A673 (cell line): ENCODE measurements at regions not wholly inside any gene's neighbourhood (a gene's known extent, or its start where the extent isn't known, plus 50 kb on each side); places are given as distances from the start of the nearest gene placed in this dataset.

Experiments used
- BruUV-seq: library from RNA; stranded (reverse); fragments of 400-500 nt; replicated peaks from 2 replicates; lab custom pipeline; 2021; lab: Mats Ljungman, UMichigan
- CTCF ChIA-PET: fragments of 300-600 bp; sonication (Branson Sonifier 250); formaldehyde crosslinking; loops from one replicate; lab custom pipeline; 2022; ENCODE audit warnings: antibody characterized with exemption; lab: Charles Lee
- POLR2A ChIA-PET: fragments of 300-600 bp; sonication (Branson Sonifier 250); formaldehyde crosslinking; loops from one replicate; lab custom pipeline; 2022; ENCODE audit warnings: antibody characterized with exemption; ENCODE audit not compliant: low non-redundant PET; lab: Charles Lee
- DNase-seq: peaks from one replicate; pipeline ENCODE4 v3.0.0-alpha.2; 2015; ENCODE audit warnings: low spot score
- H3K27ac ChIP-seq: fragments of 200-600 bp; sonication (generic); 2 replicates; pipeline ENCODE4 v1.5.1; 2016; ENCODE audit warnings: mixed run types, low read depth, mild to moderate bottlenecking, mixed read lengths, antibody characterized with exemption, low read length; ENCODE audit not compliant: poor library complexity, severe bottlenecking
- H3K27me3 ChIP-seq: fragments of 200-600 bp; sonication (generic); replicated peaks from 2 replicates; pipeline ENCODE4 v1.6.1; 2017; ENCODE audit warnings: mixed run types, low read depth, mild to moderate bottlenecking, mixed read lengths, antibody characterized with exemption, low read length; ENCODE audit not compliant: insufficient read depth, poor library complexity
- H3K36me3 ChIP-seq: fragments of 200-600 bp; sonication (generic); 2 replicates; pipeline ENCODE4 v1.6.1; 2016; ENCODE audit warnings: mixed run types, mild to moderate bottlenecking, mixed read lengths, antibody characterized with exemption, low read length; ENCODE audit not compliant: insufficient read depth, poor library complexity, severe bottlenecking
- H3K4me1 ChIP-seq: fragments of 200-600 bp; sonication (generic); 2 replicates; pipeline ENCODE4 v1.6.1; 2017; ENCODE audit warnings: mixed run types, mild to moderate bottlenecking, mixed read lengths, antibody characterized with exemption, low read length; ENCODE audit not compliant: insufficient read depth, poor library complexity, severe bottlenecking
- H3K4me3 ChIP-seq: fragments of 200-600 bp; sonication (generic); 2 replicates; pipeline ENCODE4 v1.5.1; 2016; ENCODE audit warnings: low read depth, mixed run types, mild to moderate bottlenecking, mixed read lengths, low read length; ENCODE audit not compliant: poor library complexity, severe bottlenecking
- H3K9me3 ChIP-seq: fragments of 200-600 bp; sonication (generic); 2 replicates; pipeline ENCODE4 v1.6.1; 2016; ENCODE audit warnings: mixed run types, low read depth, mild to moderate bottlenecking, mixed read lengths, antibody characterized with exemption, low read length; ENCODE audit not compliant: poor library complexity, severe bottlenecking
- EZH2 ChIP-seq: fragments of 200-600 bp; sonication (generic); IDR thresholded peaks from 2 replicates; pipeline ENCODE4 v1.6.1; 2017; ENCODE audit warnings: borderline replicate concordance, low read depth, mild to moderate bottlenecking, mixed read lengths, antibody characterized with exemption, low read length; ENCODE audit not compliant: poor library complexity, severe bottlenecking
- intact Hi-C: fragments of 100-400 bp; cut with micrococcal nuclease; formaldehyde crosslinking; loops from one replicate; pipeline ENCODE4 v1.10.0; 2022; ENCODE audit not compliant: unreplicated experiment
- TF ChIP-seq, protein P1 (sequence below): fragments of 300-800, 200-600 bp; sonication (generic); conservative IDR thresholded peaks from 2 replicates; pipeline ENCODE4 v1.5.1; 2017; ENCODE audit warnings: low read depth, mild to moderate bottlenecking, antibody characterized with exemption, low read length, moderate library complexity, mixed read lengths

GRCh38 chr2:123624816-123625215 lies 400.3 kb upstream of the CNTNAP5 start:
- no TSS peak for BruUV-seq
- Histone ChIP-seq H3K4me3 (no peak overlapping the region), H3K4me1 (no peaks in the 10 kb centered on the region), H3K27me3 (no peaks in the 10 kb centered on the region), H3K27ac (no peak overlapping the region), H3K9me3 (no peaks in the 10 kb centered on the region), H3K36me3 (no peaks in the 10 kb centered on the region)
- no peak for DNase-seq
- POLR2A ChIA-PET: no interaction called here
- CTCF ChIA-PET: no interaction called here
- TF ChIP-seq EZH2: no peak
- TF ChIP-seq, protein P1, sequence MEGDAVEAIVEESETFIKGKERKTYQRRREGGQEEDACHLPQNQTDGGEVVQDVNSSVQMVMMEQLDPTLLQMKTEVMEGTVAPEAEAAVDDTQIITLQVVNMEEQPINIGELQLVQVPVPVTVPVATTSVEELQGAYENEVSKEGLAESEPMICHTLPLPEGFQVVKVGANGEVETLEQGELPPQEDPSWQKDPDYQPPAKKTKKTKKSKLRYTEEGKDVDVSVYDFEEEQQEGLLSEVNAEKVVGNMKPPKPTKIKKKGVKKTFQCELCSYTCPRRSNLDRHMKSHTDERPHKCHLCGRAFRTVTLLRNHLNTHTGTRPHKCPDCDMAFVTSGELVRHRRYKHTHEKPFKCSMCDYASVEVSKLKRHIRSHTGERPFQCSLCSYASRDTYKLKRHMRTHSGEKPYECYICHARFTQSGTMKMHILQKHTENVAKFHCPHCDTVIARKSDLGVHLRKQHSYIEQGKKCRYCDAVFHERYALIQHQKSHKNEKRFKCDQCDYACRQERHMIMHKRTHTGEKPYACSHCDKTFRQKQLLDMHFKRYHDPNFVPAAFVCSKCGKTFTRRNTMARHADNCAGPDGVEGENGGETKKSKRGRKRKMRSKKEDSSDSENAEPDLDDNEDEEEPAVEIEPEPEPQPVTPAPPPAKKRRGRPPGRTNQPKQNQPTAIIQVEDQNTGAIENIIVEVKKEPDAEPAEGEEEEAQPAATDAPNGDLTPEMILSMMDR: no peak
- intact Hi-C loops: no loop called here

- Histone ChIP-seq H3K4me3 (no peak overlapping the region), H3K4me1 (no peaks in the 10 kb centered on the region), H3K27me3 (no peaks in the 10 kb centered on the region), H3K36me3 (no peaks in the 10 kb centered on the region), H3K27ac (no peak overlapping the region), H3K9me3 (no peaks in the 10 kb centered on the region)
- CTCF ChIA-PET: no interaction called here
- POLR2A ChIA-PET: no interaction called here
- DNase-seq: no peak
- intact Hi-C loops: no loop called here
- TF ChIP-seq EZH2: no peak
- TF ChIP-seq, protein P1: no peak
- BruUV-seq: no TSS peak
Observed at GRCh38 chr2:123636232-123636631, 388.9 kb upstream of the CNTNAP5 start.

- no TSS peak for BruUV-seq
- DNase-seq: no peak
- H3K9me3 ChIP-seq: no peaks in the 10 kb centered on the region
- H3K4me3 ChIP-seq: no peak overlapping the region
- TF ChIP-seq, protein P1: no peak
- TF ChIP-seq EZH2: no peak
- ChIA-PET POLR2A (no interaction called here), CTCF (no interaction called here)
- H3K4me1 ChIP-seq: no peaks in the 10 kb centered on the region
- intact Hi-C loops: loop anchor here (5.0 kb wide), 1 partner anchor 469 kb away; no protein-coding TSS in a partner anchor
- H3K36me3 ChIP-seq: no peaks in the 10 kb centered on the region
- H3K27me3 ChIP-seq: no peaks in the 10 kb centered on the region
- no peak overlapping the region for H3K27ac ChIP-seq
Observed at GRCh38 chr2:123640685-123641335, 384.3 kb upstream of the CNTNAP5 start.
